ENCODE measurements at regions not wholly inside any gene's neighbourhood (a gene's known extent, or its start where the extent isn't known, plus 50 kb on each side); places are given as distances from the start of the nearest gene placed in this dataset.

DNA sequence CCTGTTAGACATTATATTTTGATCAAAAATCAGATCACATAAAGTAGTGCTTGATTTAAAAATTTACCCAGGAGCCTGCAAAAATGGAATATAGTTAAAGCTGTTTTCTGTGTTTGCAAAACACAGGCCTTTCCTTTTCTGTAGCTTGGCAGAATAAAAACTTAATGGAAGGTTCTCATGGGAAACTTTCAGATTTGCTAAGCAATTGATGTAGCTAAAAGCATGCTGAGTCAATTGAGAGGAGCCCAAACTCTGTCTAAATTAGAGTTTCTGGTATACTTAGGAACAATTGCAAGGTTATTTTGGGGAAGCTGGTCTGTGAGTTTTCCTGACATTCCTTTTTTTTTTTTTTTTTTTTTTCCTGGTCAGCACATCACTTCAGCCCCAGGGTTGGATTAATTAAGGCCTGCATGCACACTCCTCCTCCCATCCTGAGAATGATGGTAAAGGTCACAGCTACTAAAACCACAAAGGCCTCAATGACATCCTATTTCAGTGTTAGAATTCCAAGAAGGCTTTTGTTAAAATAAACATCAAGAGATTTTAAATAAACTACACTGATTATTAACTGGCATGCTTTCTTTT lies 608.7 kb downstream of the PLPP3 start:
- TF ChIP-seq, protein P1, sequence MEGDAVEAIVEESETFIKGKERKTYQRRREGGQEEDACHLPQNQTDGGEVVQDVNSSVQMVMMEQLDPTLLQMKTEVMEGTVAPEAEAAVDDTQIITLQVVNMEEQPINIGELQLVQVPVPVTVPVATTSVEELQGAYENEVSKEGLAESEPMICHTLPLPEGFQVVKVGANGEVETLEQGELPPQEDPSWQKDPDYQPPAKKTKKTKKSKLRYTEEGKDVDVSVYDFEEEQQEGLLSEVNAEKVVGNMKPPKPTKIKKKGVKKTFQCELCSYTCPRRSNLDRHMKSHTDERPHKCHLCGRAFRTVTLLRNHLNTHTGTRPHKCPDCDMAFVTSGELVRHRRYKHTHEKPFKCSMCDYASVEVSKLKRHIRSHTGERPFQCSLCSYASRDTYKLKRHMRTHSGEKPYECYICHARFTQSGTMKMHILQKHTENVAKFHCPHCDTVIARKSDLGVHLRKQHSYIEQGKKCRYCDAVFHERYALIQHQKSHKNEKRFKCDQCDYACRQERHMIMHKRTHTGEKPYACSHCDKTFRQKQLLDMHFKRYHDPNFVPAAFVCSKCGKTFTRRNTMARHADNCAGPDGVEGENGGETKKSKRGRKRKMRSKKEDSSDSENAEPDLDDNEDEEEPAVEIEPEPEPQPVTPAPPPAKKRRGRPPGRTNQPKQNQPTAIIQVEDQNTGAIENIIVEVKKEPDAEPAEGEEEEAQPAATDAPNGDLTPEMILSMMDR (IDR thresholded peaks at IDR 0.05; ENCODE audit: extremely low read depth, missing control alignments) = no peak
- no peak for DNase-seq (ENCODE audit: low spot score)

DNA sequence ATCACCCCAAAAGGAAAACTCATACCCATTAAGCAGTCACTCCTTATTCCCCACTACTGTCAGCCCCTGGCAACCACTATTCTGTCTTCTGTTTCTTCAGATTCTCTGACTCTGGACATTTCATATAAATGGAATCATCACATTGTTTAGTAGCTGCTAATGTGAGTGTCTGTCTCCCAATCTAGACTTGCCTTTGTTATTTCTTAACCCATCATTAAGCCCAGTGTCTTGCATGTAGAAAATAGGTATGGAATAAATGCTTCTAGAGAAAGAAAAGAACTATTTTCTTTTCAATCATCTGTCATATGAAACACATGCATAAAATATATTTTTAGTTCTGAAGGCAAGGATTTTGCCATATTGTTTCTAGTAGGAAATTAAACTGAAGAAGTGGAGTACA lies 610.0 kb downstream of the PLPP3 start:
- TF ChIP-seq, protein P1 (IDR thresholded peaks at IDR 0.05; ENCODE audit: extremely low read depth, missing control alignments) = no peak
- no peak for DNase-seq (ENCODE audit: low spot score)

DNA sequence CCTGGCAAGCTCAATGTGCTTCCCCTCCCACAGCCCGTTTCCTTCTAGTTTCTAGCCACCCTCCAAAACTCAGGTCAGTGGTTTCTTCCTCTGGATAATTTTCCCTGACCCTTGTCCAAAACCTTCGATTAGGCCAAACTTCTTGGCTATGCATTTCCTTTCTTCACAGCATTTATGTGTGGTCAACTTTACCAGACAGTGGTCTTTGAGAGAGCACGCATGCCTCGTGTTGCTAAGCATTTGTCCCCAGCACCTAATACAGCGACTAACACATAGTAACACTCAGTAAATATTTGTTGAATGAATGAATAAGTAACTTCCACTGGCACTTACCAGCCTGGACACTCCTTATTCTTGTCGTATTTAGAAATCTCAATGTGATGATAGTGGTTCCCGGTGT lies 610.7 kb downstream of the PLPP3 start:
- TF ChIP-seq, protein P1 (IDR thresholded peaks at IDR 0.05; ENCODE audit: extremely low read depth, missing control alignments) = no peak
- DNase-seq (ENCODE audit: low spot score) = no peak

DNA sequence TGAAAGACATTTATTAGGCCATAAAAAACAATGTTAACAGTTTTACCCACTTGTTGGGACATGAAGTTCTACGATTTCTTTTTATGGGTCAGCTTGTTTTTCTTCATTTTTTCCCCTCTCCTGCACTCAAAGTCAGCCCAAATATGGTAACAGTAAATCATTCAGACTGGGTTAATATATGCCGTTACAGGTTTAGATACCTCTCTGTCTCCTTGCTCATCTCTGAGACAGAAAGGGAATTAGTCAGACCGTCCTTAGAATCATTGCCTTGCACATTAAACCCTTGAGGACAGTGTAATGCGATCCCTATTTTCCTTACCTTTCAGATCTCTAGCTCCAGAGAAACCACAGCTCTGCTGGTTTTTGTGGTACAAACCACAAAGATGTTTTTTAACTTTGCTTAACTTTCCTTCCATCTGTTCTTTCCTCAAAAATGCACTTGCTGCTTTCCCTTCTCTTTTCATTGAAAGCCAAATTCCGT lies 613.3 kb downstream of the PLPP3 start:
- no peak for DNase-seq (ENCODE audit: low spot score)

DNA sequence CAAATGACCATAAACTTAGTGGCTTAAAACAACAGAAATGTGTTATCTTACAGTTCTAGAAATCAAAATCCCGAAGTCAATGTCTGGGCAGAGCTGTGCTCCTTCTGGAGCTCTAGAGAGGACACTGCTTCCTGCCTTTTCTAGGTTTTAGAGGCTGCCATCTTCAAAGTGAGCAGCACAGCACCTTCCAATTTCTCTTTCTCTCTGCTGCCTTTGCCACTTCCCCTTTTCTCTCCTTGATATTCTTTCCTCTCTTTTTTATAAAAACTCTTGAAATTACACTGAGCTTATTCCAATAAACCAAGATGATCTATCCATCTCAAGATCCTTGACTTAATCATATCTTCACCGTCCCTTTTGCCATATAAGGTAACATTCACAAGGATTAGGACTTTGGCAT lies 616.9 kb downstream of the PLPP3 start:
- no peak for DNase-seq (ENCODE audit: low spot score)
- TF ChIP-seq, protein P1 (IDR thresholded peaks at IDR 0.05; ENCODE audit: extremely low read depth, missing control alignments) = no peak

More for the DNA sequence above, 613.3 kb downstream of the PLPP3 start:
- TF ChIP-seq, protein P1 (IDR thresholded peaks at IDR 0.05; ENCODE audit: extremely low read depth, missing control alignments) = no peak

DNA sequence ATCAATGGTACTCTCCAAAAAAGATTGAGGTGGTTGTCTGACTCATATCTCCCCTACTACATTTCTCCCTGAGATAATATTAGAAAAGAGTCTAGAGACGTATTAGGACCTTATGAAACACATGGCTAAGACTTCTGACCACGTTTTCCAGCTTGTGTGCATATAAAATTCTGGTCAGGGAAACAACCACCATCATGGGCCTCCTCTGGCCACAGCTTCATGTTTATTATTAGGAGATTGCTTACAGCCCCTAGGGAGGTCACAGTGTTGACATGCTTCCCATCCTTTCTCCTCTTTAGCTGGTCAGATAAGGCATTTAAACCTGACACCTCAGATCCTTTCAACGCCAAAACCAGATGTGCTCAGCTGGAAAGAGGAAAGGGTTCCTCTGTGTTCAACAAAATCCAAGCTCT lies 620.2 kb downstream of the PLPP3 start:
- TF ChIP-seq, protein P1 (IDR thresholded peaks at IDR 0.05; ENCODE audit: extremely low read depth, missing control alignments) = no peak
- no peak for DNase-seq (ENCODE audit: low spot score)

DNA sequence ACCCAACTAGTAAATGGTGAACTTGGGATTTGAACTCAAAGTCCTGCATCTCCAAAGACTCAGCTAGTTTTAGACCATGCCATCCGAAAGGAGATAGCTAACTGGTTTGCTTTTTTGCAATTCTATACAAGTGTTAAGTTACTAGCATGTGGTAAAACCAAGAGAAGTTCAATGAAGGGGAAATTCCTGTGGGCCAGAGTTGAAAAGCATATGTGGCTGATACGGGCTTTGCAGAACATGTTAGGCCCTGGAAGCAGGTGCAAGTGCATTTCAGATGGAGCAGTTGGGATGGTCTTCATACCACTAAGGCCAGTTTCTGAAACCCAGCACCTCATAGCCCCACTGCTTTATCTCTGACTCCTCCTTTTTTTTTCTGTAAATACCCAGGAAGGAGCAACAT lies 620.9 kb downstream of the PLPP3 start:
- no peak for DNase-seq (ENCODE audit: low spot score)
- TF ChIP-seq, protein P1 (IDR thresholded peaks at IDR 0.05; ENCODE audit: extremely low read depth, missing control alignments) = no peak

Data from GM20000 (cell line).